Transverse colon (tissue), 3 donors: ENCODE measurements at regions not wholly inside any gene's neighbourhood (a gene's known extent, or its start where the extent isn't known, plus 50 kb on each side); places are given as distances from the start of the nearest gene placed in this dataset.

Experiments
- CTCF ChIP-seq, 5 experiments: fragments of 200-600 bp in 3 of 5; fragments of 450-650 bp in 2 of 5; sonication (generic) in 3 of 5; IDR thresholded peaks; 1 replicate in 2 of 5; 2 replicates in 3 of 5; pipeline ENCODE4 v1.5.1; 2016 to 2017; ENCODE audit warnings: antibody characterized with exemption in 5 of 5, inconsistent platforms in 3 of 5, mild to moderate bottlenecking in 2 of 5, moderate library complexity in 1 of 5
- POLR2A ChIP-seq: fragments of 450-650 bp; IDR thresholded peaks from one replicate; pipeline ENCODE4 v1.6.1; 2016; ENCODE audit warnings: antibody characterized with exemption, mild to moderate bottlenecking, moderate library complexity

- TF ChIP-seq CTCF (IDR thresholded peaks at IDR 0.05) (no peak), POLR2A (peak; percentile 76)
Measured at GRCh38 chr3:177359593-177360357, 162.5 kb upstream of the TBL1XR1 start.
